Testis (tissue), 2 donors: ENCODE measurements at regions not wholly inside any gene's neighbourhood (a gene's known extent, or its start where the extent isn't known, plus 50 kb on each side); places are given as distances from the start of the nearest gene placed in this dataset.

Experiments used
- DNase-seq: peaks from one replicate; pipeline ENCODE4 v3.0.0-alpha.2; 2019
- H3K27ac ChIP-seq, 2 donors: fragments of 200-600 bp; sonication (generic); one replicate each; pipeline ENCODE4 v1.5.1; 2019
- H3K27me3 ChIP-seq: fragments of 200-600 bp; sonication (generic); one replicate; pipeline ENCODE4 v1.5.1; 2019
- H3K36me3 ChIP-seq: fragments of 200-600 bp; sonication (generic); one replicate; pipeline ENCODE4 v1.5.1; 2017; ENCODE audit warnings: low read depth; ENCODE audit errors: missing control alignments
- H3K4me1 ChIP-seq: fragments of 200-600 bp; sonication (generic); one replicate; pipeline ENCODE4 v1.5.1; 2019
- H3K4me3 ChIP-seq, 2 donors: fragments of 200-600 bp; sonication (generic); one replicate each; pipeline ENCODE4 v1.5.1; 2017 to 2019
- H3K9me3 ChIP-seq: fragments of 200-600 bp; sonication (generic); one replicate; pipeline ENCODE4 v1.5.1; 2017
- CTCF ChIP-seq, 3 experiments: fragments of 450-650 bp in 2 of 3; fragments of 200-600 bp in 1 of 3; sonication (generic) in 1 of 3; IDR thresholded peaks; one replicate each; pipeline ENCODE4 v1.5.1; 2016 to 2019; ENCODE audit warnings: antibody characterized with exemption in 3 of 3, mild to moderate bottlenecking in 2 of 3, moderate library complexity in 1 of 3
- POLR2A ChIP-seq: fragments of 450-650 bp; IDR thresholded peaks from one replicate; pipeline ENCODE4 v1.6.1; 2017; ENCODE audit warnings: antibody characterized with exemption, mild to moderate bottlenecking, moderate library complexity
- WGBS, 2 donors: methylation state at CpG; one replicate each; pipeline ENCODE4 v1.1.5; 2018; 5-methylcytosine and 5-hydroxymethylcytosine counted together
- intact Hi-C: fragments of 100-400 bp; cut with DNase I; formaldehyde crosslinking; loops from one replicate; pipeline ENCODE4 v1.15.1; 2023; ENCODE audit warnings: low total_unique reads

GRCh38 chr20:57959018-57959417, 249.2 kb upstream of the PMEPA1 start:
- no peak for DNase-seq
- Histone ChIP-seq H3K36me3 (no peaks in the 10 kb centered on the region), H3K4me1 (no peaks in the 10 kb centered on the region), H3K9me3 (no peaks in the 10 kb centered on the region), H3K4me3 (no peak overlapping the region), H3K27me3 (no peaks in the 10 kb centered on the region), H3K27ac (no peak overlapping the region)
- 90 to 95% methylated on average over 12 of the region's 12 CpGs for WGBS, 2 donors
- intact Hi-C loops: no loop called here
- TF ChIP-seq POLR2A: no peak
- no peak for TF ChIP-seq CTCF (IDR thresholded peaks at IDR 0.05)

GRCh38 chr20:57958050-57958420, 248.2 kb upstream of the PMEPA1 start:
- Histone ChIP-seq H3K27ac (no peak overlapping the region), H3K27me3 (no peaks in the 10 kb centered on the region), H3K36me3 (no peaks in the 10 kb centered on the region), H3K4me3 (no peak overlapping the region), H3K9me3 (no peaks in the 10 kb centered on the region), H3K4me1 (no peaks in the 10 kb centered on the region)
- 72 to 78% methylated on average over 3 of the region's 3 CpGs for WGBS, 2 donors
- intact Hi-C loops: no loop called here
- TF ChIP-seq POLR2A (no peak), CTCF (IDR thresholded peaks at IDR 0.05) (no peak)
- no peak for DNase-seq

GRCh38 chr20:57957411-57958049, 247.7 kb upstream of the PMEPA1 start:
- DNase-seq: no peak
- no peak for TF ChIP-seq CTCF (IDR thresholded peaks at IDR 0.05)
- no peak for TF ChIP-seq POLR2A
- H3K36me3 ChIP-seq: no peaks in the 10 kb centered on the region
- H3K27ac ChIP-seq: no peak overlapping the region
- no peaks in the 10 kb centered on the region for H3K4me1 ChIP-seq
- intact Hi-C loops: no loop called here
- no peaks in the 10 kb centered on the region for H3K27me3 ChIP-seq
- WGBS, 2 donors: 80 to 88% methylated on average over 10 of the region's 10 CpGs
- H3K9me3 ChIP-seq: no peaks in the 10 kb centered on the region
- H3K4me3 ChIP-seq: no peak overlapping the region

- Histone ChIP-seq H3K4me3 (no peak overlapping the region), H3K9me3 (no peaks in the 10 kb centered on the region), H3K27ac (no peak overlapping the region), H3K4me1 (no peaks in the 10 kb centered on the region), H3K27me3 (no peaks in the 10 kb centered on the region), H3K36me3 (no peaks in the 10 kb centered on the region)
- TF ChIP-seq POLR2A (no peak), CTCF (IDR thresholded peaks at IDR 0.05) (no peak)
- DNase-seq: no peak
- 84 to 87% methylated on average over 4 of the region's 4 CpGs for WGBS, 2 donors
- intact Hi-C loops: no loop called here
Observed at GRCh38 chr20:57953638-57954037, 243.8 kb upstream of the PMEPA1 start.

GRCh38 chr20:57952136-57952535, 242.3 kb upstream of the PMEPA1 start:
- DNase-seq: no peak
- Histone ChIP-seq H3K36me3 (no peaks in the 10 kb centered on the region), H3K27me3 (no peaks in the 10 kb centered on the region), H3K27ac (no peak overlapping the region), H3K9me3 (no peaks in the 10 kb centered on the region), H3K4me1 (no peaks in the 10 kb centered on the region), H3K4me3 (no peak overlapping the region)
- intact Hi-C loops: no loop called here
- 96 to 97% methylated on average over 1 of the region's 1 CpG for WGBS, 2 donors
- TF ChIP-seq CTCF (IDR thresholded peaks at IDR 0.05) (no peak), POLR2A (no peak)
